GM23338 (cell line): ENCODE measurements at regions not wholly inside any gene's neighbourhood (a gene's known extent, or its start where the extent isn't known, plus 50 kb on each side); places are given as distances from the start of the nearest gene placed in this dataset.

Source experiments
- ATAC-seq: fragments of 200-7000 bp; cut with Tn5 transposase; 3 replicates; pipeline ENCODE4 v1.9.1; 2020
- DNase-seq: peaks from one replicate; pipeline ENCODE4 v3.0.0-alpha.2; 2015; ENCODE audit warnings: low spot score
- H2AFZ ChIP-seq: fragments of 200-600 bp; sonication (generic); 2 replicates; pipeline ENCODE4 v1.8.0; 2016; ENCODE audit warnings: antibody characterized with exemption, mild to moderate bottlenecking, moderate library complexity
- H3F3A ChIP-seq: fragments of 200-600 bp; sonication (generic); replicated peaks from 2 replicates; pipeline ENCODE4 v1.8.0; 2017; ENCODE audit warnings: antibody characterized with exemption, mixed run types, low read depth
- H3K27ac ChIP-seq: fragments of 200-600 bp; sonication (generic); 2 replicates; pipeline ENCODE4 v1.6.1; 2016; ENCODE audit warnings: low read depth
- H3K27me3 ChIP-seq: fragments of 200-600 bp; sonication (generic); 2 replicates; pipeline ENCODE4 v1.8.0; 2016; ENCODE audit warnings: mild to moderate bottlenecking, mixed run types, moderate library complexity; ENCODE audit not compliant: insufficient read depth
- H3K36me3 ChIP-seq: fragments of 200-600 bp; sonication (generic); 2 replicates; pipeline ENCODE4 v1.8.0; 2016; ENCODE audit warnings: mild to moderate bottlenecking; ENCODE audit not compliant: insufficient read depth
- H3K4me1 ChIP-seq: fragments of 200-600 bp; sonication (generic); 2 replicates; pipeline ENCODE4 v1.8.0; 2016; ENCODE audit warnings: mild to moderate bottlenecking, moderate library complexity; ENCODE audit not compliant: insufficient read depth
- H3K4me2 ChIP-seq: fragments of 200-600 bp; sonication (generic); 2 replicates; pipeline ENCODE4 v1.7.1; 2017; ENCODE audit warnings: mixed run types
- H3K4me3 ChIP-seq: fragments of 200-600 bp; sonication (generic); 2 replicates; pipeline ENCODE4 v1.6.1; 2016; ENCODE audit warnings: mixed run types
- H3K79me2 ChIP-seq: fragments of 200-600 bp; sonication (generic); replicated peaks from 2 replicates; pipeline ENCODE4 v1.8.0; 2017; ENCODE audit warnings: mild to moderate bottlenecking; ENCODE audit not compliant: insufficient read depth
- H3K9me2 ChIP-seq: fragments of 200-600 bp; sonication (generic); 2 replicates; pipeline ENCODE4 v1.8.0; 2017; ENCODE audit not compliant: insufficient read depth
- H4K20me1 ChIP-seq: fragments of 200-600 bp; sonication (generic); replicated peaks from 2 replicates; pipeline ENCODE4 v1.8.0; 2017; ENCODE audit warnings: mild to moderate bottlenecking; ENCODE audit not compliant: insufficient read depth
- H3K27ac Mint-ChIP-seq: 2 replicates; pipeline ENCODE4 v1.8.0; 2020; ENCODE audit warnings: inconsistent platforms, mild to moderate bottlenecking, moderate library complexity, mixed read lengths
- H3K27me3 Mint-ChIP-seq: 3 replicates; pipeline ENCODE4 v1.8.0; 2022; ENCODE audit warnings: low read depth, mild to moderate bottlenecking, moderate library complexity, mixed read lengths, inconsistent platforms; ENCODE audit not compliant: insufficient read depth, poor library complexity
- H3K36me3 Mint-ChIP-seq: 3 replicates; pipeline ENCODE4 v1.8.0; 2021; ENCODE audit warnings: low read depth, mild to moderate bottlenecking, inconsistent platforms, moderate library complexity, mixed read lengths
- H3K4me1 Mint-ChIP-seq: 3 replicates; pipeline ENCODE4 v1.8.0; 2020; ENCODE audit warnings: mild to moderate bottlenecking, inconsistent platforms, mixed read lengths
- H3K4me3 Mint-ChIP-seq: 3 replicates; pipeline ENCODE4 v1.8.0; 2021; ENCODE audit warnings: moderate library complexity, mild to moderate bottlenecking, inconsistent platforms, mixed read lengths
- H3K9me3 Mint-ChIP-seq: 3 replicates; pipeline ENCODE4 v1.8.0; 2020; ENCODE audit warnings: moderate library complexity, mild to moderate bottlenecking, inconsistent platforms, mixed read lengths
- CREB1 ChIP-seq: fragments of 250-450 bp; sonication (Bioruptor Pico); IDR thresholded peaks from 2 replicates; pipeline ENCODE4 v1.5.0; 2020; ENCODE audit warnings: low read depth, mild to moderate bottlenecking, moderate library complexity
- CTCF ChIP-seq, 2 experiments: fragments of 200-600 bp in 1 of 2; sonication (generic) in 1 of 2; conservative IDR thresholded peaks; 2 replicates each; pipeline versions ENCODE4 v1.5.1 to v1.6.1; 2016 to 2017; ENCODE audit warnings: antibody characterized with exemption in 2 of 2, low read depth in 2 of 2, mild to moderate bottlenecking in 2 of 2, moderate library complexity in 1 of 2
- EZH2 ChIP-seq: fragments of 200-600 bp; sonication (generic); IDR thresholded peaks from one replicate; pipeline ENCODE4 v1.8.0; 2017; ENCODE audit warnings: antibody characterized with exemption, mild to moderate bottlenecking, low read depth; ENCODE audit not compliant: unreplicated experiment
- EZH2phosphoT487 ChIP-seq: fragments of 200-600 bp; sonication (generic); IDR thresholded peaks from one replicate; pipeline ENCODE4 v1.8.1; 2018; ENCODE audit warnings: antibody characterized with exemption; ENCODE audit not compliant: unreplicated experiment
- JUNB ChIP-seq: IDR thresholded peaks from one replicate; pipeline ENCODE4 v1.6.1; 2016; ENCODE audit warnings: antibody characterized with exemption; ENCODE audit not compliant: unreplicated experiment
- NANOG ChIP-seq: IDR thresholded peaks from 2 replicates; pipeline ENCODE4 v1.6.1; 2016; ENCODE audit warnings: antibody characterized with exemption, borderline replicate concordance
- POLR2AphosphoS5 ChIP-seq: IDR thresholded peaks from 2 replicates; pipeline ENCODE4 v1.6.1; 2016; ENCODE audit warnings: antibody characterized with exemption, low read depth
- STAT1 ChIP-seq: IDR thresholded peaks from one replicate; pipeline ENCODE4 v1.6.1; 2016; ENCODE audit warnings: antibody characterized with exemption; ENCODE audit not compliant: unreplicated experiment
- ZNF114 ChIP-seq: fragments of 250-450 bp; sonication (Bioruptor Pico); IDR thresholded peaks from 2 replicates; pipeline ENCODE4 v1.5.0; 2020; ENCODE audit warnings: mild to moderate bottlenecking, moderate library complexity
- ZNF331 ChIP-seq: fragments of 250-450 bp; sonication (Bioruptor Pico); IDR thresholded peaks from 2 replicates; pipeline ENCODE4 v1.5.0; 2020; ENCODE audit warnings: low read depth, mild to moderate bottlenecking, moderate library complexity
- TF ChIP-seq, protein P1 (sequence below): IDR thresholded peaks from 2 replicates; pipeline ENCODE4 v1.6.1; 2016; ENCODE audit warnings: antibody characterized with exemption
- TF ChIP-seq, protein P2 (sequence below): IDR thresholded peaks from one replicate; pipeline ENCODE4 v1.6.1; 2018; ENCODE audit warnings: antibody characterized with exemption; ENCODE audit not compliant: unreplicated experiment

DNA sequence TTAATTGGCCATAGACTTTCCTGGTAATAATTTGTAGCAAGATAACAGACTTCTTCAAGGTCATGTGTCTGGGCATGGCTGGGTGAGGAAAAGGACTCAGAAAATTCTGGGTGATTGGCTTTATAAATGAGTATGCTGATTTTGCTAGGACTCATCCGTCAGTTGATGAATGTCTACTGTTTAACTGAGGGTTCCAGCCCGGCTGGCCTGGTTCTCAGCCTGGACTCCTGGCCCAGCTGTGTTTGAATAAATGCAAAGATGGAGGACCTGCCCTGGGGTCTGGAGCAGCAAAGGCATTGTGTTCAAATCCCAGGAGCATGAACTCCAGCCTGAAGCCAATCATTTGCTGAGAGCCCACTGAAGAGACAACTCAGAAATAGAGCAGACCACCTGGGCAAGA is 323.2 kb downstream of the LRFN2 start (continued):
- TF ChIP-seq, protein P1, sequence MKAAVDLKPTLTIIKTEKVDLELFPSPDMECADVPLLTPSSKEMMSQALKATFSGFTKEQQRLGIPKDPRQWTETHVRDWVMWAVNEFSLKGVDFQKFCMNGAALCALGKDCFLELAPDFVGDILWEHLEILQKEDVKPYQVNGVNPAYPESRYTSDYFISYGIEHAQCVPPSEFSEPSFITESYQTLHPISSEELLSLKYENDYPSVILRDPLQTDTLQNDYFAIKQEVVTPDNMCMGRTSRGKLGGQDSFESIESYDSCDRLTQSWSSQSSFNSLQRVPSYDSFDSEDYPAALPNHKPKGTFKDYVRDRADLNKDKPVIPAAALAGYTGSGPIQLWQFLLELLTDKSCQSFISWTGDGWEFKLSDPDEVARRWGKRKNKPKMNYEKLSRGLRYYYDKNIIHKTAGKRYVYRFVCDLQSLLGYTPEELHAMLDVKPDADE, result no peak
- TF ChIP-seq ZNF114 (CRISPR knock-in tag), result no peak

- Mint-ChIP-seq H3K4me3 (no peak overlapping the region), H3K9me3 (no peaks in the 10 kb centered on the region), H3K27me3 (peaks cover 7% of the 10 kb centered on the region), H3K36me3 (no peaks in the 10 kb centered on the region), H3K4me1 (peaks cover 4% of the 10 kb centered on the region), H3K27ac (no peak overlapping the region)
- no peaks in the 10 kb centered on the region for H4K20me1 ChIP-seq
- no peak for ATAC-seq
- no peaks in the 10 kb centered on the region for H3K27me3 ChIP-seq
- H3K4me1 ChIP-seq, result no peaks in the 10 kb centered on the region; the same call in 1 of the 2 replicates
- H3K27ac ChIP-seq, result no peak overlapping the region
- no peak overlapping the region for H3K4me3 ChIP-seq
- H3K4me2 ChIP-seq, result no peak overlapping the region
- no peaks in the 10 kb centered on the region for H3K79me2 ChIP-seq
- H2AFZ ChIP-seq, result no peak overlapping the region
- H3K36me3 ChIP-seq, result no peaks in the 10 kb centered on the region
- H3K9me2 ChIP-seq, result peaks cover 6% of the 10 kb centered on the region; the same call in 1 of the 2 replicates
- H3F3A ChIP-seq, result no peaks in the 10 kb centered on the region
- DNase-seq, result no peak
- TF ChIP-seq POLR2AphosphoS5 (no peak), EZH2phosphoT487 (no peak), NANOG (no peak), ZNF331 (CRISPR knock-in tag) (no peak), CREB1 (CRISPR knock-in tag) (no peak), EZH2 (no peak), STAT1 (no peak), CTCF (conservative IDR thresholded peaks at IDR 0.05; ENCODE audit: low read depth in 2 of 2) (no peak), ZNF114 (CRISPR knock-in tag) (no peak), JUNB (no peak)
- TF ChIP-seq, protein P1, result no peak
- TF ChIP-seq, protein P2, sequence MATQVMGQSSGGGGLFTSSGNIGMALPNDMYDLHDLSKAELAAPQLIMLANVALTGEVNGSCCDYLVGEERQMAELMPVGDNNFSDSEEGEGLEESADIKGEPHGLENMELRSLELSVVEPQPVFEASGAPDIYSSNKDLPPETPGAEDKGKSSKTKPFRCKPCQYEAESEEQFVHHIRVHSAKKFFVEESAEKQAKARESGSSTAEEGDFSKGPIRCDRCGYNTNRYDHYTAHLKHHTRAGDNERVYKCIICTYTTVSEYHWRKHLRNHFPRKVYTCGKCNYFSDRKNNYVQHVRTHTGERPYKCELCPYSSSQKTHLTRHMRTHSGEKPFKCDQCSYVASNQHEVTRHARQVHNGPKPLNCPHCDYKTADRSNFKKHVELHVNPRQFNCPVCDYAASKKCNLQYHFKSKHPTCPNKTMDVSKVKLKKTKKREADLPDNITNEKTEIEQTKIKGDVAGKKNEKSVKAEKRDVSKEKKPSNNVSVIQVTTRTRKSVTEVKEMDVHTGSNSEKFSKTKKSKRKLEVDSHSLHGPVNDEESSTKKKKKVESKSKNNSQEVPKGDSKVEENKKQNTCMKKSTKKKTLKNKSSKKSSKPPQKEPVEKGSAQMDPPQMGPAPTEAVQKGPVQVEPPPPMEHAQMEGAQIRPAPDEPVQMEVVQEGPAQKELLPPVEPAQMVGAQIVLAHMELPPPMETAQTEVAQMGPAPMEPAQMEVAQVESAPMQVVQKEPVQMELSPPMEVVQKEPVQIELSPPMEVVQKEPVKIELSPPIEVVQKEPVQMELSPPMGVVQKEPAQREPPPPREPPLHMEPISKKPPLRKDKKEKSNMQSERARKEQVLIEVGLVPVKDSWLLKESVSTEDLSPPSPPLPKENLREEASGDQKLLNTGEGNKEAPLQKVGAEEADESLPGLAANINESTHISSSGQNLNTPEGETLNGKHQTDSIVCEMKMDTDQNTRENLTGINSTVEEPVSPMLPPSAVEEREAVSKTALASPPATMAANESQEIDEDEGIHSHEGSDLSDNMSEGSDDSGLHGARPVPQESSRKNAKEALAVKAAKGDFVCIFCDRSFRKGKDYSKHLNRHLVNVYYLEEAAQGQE, result no peak
These were observed 324.8 kb downstream of the LRFN2 start for GRCh38 chr6:40262363-40262762.
